BLaER1 (cell line): ENCODE measurements at regions not wholly inside any gene's neighbourhood (a gene's known extent, or its start where the extent isn't known, plus 50 kb on each side); places are given as distances from the start of the nearest gene placed in this dataset.

Experiments
- H3K27ac ChIP-seq: shearing (Covaris generic); formaldehyde crosslinking; 2 replicates; pipeline ENCODE4 v1.8.1; 2022
- H3K27me3 ChIP-seq: shearing (Covaris generic); formaldehyde crosslinking; 2 replicates; pipeline ENCODE4 v1.8.1; 2022
- H3K36me3 ChIP-seq: shearing (Covaris generic); formaldehyde crosslinking; 2 replicates; pipeline ENCODE4 v1.8.1; 2022
- H3K4me1 ChIP-seq: shearing (Covaris generic); formaldehyde crosslinking; 2 replicates; pipeline ENCODE4 v1.8.1; 2022
- H3K4me2 ChIP-seq: shearing (Covaris generic); formaldehyde crosslinking; 2 replicates; pipeline ENCODE4 v1.8.1; 2022
- H3K4me3 ChIP-seq: shearing (Covaris generic); formaldehyde crosslinking; 2 replicates; pipeline ENCODE4 v1.8.1; 2022
- H3K9ac ChIP-seq: shearing (Covaris generic); formaldehyde crosslinking; 2 replicates; pipeline ENCODE4 v1.8.1; 2022
- H3K9me3 ChIP-seq: shearing (Covaris generic); formaldehyde crosslinking; 2 replicates; pipeline ENCODE4 v1.8.1; 2022
- H4K20me1 ChIP-seq: shearing (Covaris generic); formaldehyde crosslinking; 2 replicates; pipeline ENCODE4 v1.8.1; 2022
- Cebpa-rat ChIP-seq: shearing (Covaris generic); IDR thresholded peaks from 2 replicates; pipeline ENCODE4 v1.8.1; 2022

DNA sequence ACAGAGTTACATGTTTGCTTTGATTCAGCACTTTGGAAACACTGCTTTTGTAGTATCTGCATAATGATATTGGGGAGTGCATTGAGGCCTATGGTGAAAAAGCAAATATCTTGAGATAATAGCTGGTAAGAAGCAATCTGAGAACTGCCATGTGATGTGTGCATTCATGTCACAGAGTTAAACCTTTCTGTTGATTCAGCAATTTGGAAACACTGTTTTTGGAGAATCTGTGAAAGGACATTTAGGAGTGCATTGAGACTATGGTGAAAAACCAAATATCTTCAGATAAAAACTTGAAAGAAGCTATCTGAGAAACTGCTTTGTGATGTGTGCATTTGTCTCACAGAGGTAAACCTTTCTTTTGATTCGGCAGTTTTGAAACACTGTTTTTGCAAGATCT lies 346.8 kb downstream of the OR4C45 start:
- H3K9me3 ChIP-seq: peaks cover 86% of the 10 kb centered on the region
- no peaks in the 10 kb centered on the region for H3K36me3 ChIP-seq
- no peak for TF ChIP-seq Cebpa-rat
- H3K4me1 ChIP-seq: no peaks in the 10 kb centered on the region
- H4K20me1 ChIP-seq: no peaks in the 10 kb centered on the region
- no peak overlapping the region for H3K9ac ChIP-seq
- no peak overlapping the region for H3K4me2 ChIP-seq
- H3K27ac ChIP-seq: no peak overlapping the region
- no peaks in the 10 kb centered on the region for H3K27me3 ChIP-seq
- no peak overlapping the region for H3K4me3 ChIP-seq

DNA sequence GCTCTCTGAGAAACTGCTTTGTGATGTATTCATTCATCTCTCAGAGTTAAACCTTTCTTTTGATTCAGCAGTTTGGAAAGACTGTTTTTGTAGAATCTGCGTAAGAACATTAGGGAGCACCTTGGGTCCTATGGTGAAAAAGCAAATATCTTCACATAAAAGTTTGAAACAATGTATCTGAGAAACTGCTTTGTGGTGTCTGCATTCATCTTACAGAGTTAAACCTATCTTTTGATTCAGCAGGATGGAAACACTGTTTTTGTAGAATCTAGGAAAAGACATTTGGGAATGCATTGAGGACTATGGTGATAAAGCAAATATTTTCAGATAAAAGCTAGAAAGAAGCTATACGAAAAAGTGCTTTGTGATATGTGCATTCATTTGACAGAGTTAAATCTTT lies 361.3 kb downstream of the OR4C45 start:
- no peak overlapping the region for H3K9ac ChIP-seq
- no peaks in the 10 kb centered on the region for H3K27me3 ChIP-seq
- H3K4me2 ChIP-seq: no peak overlapping the region
- H3K4me3 ChIP-seq: no peak overlapping the region
- peaks cover 97% of the 10 kb centered on the region for H3K9me3 ChIP-seq
- H3K4me1 ChIP-seq: no peaks in the 10 kb centered on the region
- TF ChIP-seq Cebpa-rat: no peak
- no peaks in the 10 kb centered on the region for H3K36me3 ChIP-seq
- no peak overlapping the region for H3K27ac ChIP-seq
- H4K20me1 ChIP-seq: no peaks in the 10 kb centered on the region

DNA sequence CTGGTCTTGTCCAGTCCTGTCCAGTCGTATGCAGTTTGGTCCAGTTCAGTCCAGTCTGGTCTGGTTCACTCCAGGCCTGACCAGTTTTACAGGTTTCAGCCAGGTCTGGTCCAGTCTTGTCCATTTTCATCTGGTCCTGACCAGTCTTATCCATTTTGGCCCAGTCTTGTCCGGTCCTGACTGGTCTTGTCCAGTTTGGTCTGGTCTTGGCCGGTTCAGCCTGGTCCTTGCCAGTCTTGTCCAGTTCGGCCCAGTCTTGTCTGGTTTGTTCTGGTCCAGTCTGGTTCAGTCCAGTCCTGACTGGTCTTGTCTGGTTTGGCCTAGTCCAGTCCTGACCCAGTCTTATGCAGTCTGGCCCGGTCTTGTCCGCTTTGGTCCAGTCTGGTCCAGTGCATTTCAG lies 380.2 kb downstream of the OR4C45 start:
- H3K27me3 ChIP-seq: no peaks in the 10 kb centered on the region
- no peak overlapping the region for H3K4me2 ChIP-seq
- H3K27ac ChIP-seq: no peak overlapping the region
- H3K9ac ChIP-seq: no peak overlapping the region
- no peaks in the 10 kb centered on the region for H3K36me3 ChIP-seq
- no peak overlapping the region for H3K4me3 ChIP-seq
- peaks cover 3% of the 10 kb centered on the region; the same call in 1 of the 2 replicates for H3K9me3 ChIP-seq
- TF ChIP-seq Cebpa-rat: no peak
- no peaks in the 10 kb centered on the region for H4K20me1 ChIP-seq
- no peaks in the 10 kb centered on the region for H3K4me1 ChIP-seq

DNA sequence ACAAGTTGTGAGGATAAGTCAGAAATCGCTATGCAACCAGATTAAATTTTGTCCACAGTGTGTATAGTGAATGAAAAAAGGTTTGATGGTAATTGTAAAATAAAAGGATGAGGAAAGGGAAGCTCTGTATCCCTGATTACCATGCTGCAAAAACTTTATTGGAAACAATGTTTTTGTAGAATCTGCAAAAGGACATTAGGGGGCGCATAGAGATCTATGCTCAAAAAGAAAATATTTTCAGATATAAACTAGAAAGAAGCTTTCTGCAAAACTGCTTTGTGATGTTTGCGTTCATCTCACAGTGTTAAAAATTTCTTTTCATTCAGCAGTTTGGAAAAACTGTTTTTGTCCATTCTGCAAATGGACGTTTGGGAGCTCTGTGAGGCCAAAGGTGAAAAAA lies 390.5 kb downstream of the OR4C45 start:
- Histone ChIP-seq H3K9me3 (no peaks in the 10 kb centered on the region), H3K4me1 (no peaks in the 10 kb centered on the region), H4K20me1 (no peaks in the 10 kb centered on the region), H3K4me3 (no peak overlapping the region), H3K27me3 (no peaks in the 10 kb centered on the region), H3K36me3 (no peaks in the 10 kb centered on the region), H3K4me2 (no peak overlapping the region), H3K27ac (no peak overlapping the region), H3K9ac (no peak overlapping the region)
- TF ChIP-seq Cebpa-rat: no peak
